Spleen (tissue), 11 donors: ENCODE measurements at regions not wholly inside any gene's neighbourhood (a gene's known extent, or its start where the extent isn't known, plus 50 kb on each side); places are given as distances from the start of the nearest gene placed in this dataset.
"Not testable (repeated sequence)": the region's sequence is repeated elsewhere in the genome, so short reads cannot be mapped to it uniquely, and the experiment has no call there.

Experiments used
- DNase-seq: peaks from one replicate; pipeline ENCODE4 v3.0.0-alpha.2; 2020
- H3K27ac ChIP-seq, 8 donors: fragments of 200-600 bp; sonication (generic) in 7 of 8; 1 replicate in 4 of 8; 2 replicates in 4 of 8; pipeline versions ENCODE4 v1.5.0 to v1.8.0; 2016 to 2021; ENCODE audit warnings: inconsistent platforms in 4 of 8, mild to moderate bottlenecking in 4 of 8, moderate library complexity in 1 of 8
- H3K27me3 ChIP-seq, 7 donors: fragments of 200-600 bp; sonication (generic) in 6 of 7; replicated peaks in 1 of 7; 1 replicate in 4 of 7; 2 replicates in 3 of 7; pipeline versions ENCODE4 v1.5.0 to v1.8.0; 2016 to 2021; ENCODE audit warnings: inconsistent platforms in 3 of 7, mild to moderate bottlenecking in 1 of 7
- H3K36me3 ChIP-seq, 6 donors: fragments of 200-600 bp; sonication (generic) in 5 of 6; 1 replicate in 4 of 6; 2 replicates in 2 of 6; pipeline versions ENCODE4 v1.5.0 to v1.8.0; 2016 to 2021; ENCODE audit warnings: inconsistent platforms in 2 of 6
- H3K4me1 ChIP-seq, 6 donors: fragments of 200-600 bp; sonication (generic) in 5 of 6; 1 replicate in 3 of 6; 2 replicates in 3 of 6; pipeline versions ENCODE4 v1.5.0 to v1.8.0; 2016 to 2021; ENCODE audit warnings: inconsistent platforms in 3 of 6
- H3K4me3 ChIP-seq, 8 donors: fragments of 200-600 bp; sonication (generic) in 7 of 8; 1 replicate in 4 of 8; 2 replicates in 4 of 8; pipeline versions ENCODE4 v1.5.0 to v1.8.0; 2016 to 2021; ENCODE audit warnings: inconsistent platforms in 4 of 8, mild to moderate bottlenecking in 4 of 8, moderate library complexity in 2 of 8
- H3K9me3 ChIP-seq, 8 donors: fragments of 200-600 bp; sonication (generic) in 7 of 8; 1 replicate in 4 of 8; 2 replicates in 4 of 8; pipeline versions ENCODE4 v1.5.0 to v1.8.0; 2016 to 2021; ENCODE audit warnings: inconsistent platforms in 4 of 8
- CTCF ChIP-seq, 11 experiments: fragments of 200-600 bp in 7 of 11; fragments of 450-650 bp in 4 of 11; sonication (generic) in 4 of 11; IDR thresholded peaks in 8 of 11; conservative IDR thresholded peaks in 3 of 11; 1 replicate in 7 of 11; 2 replicates in 4 of 11; pipeline versions ENCODE4 v1.4.0 to v1.8.0; 2016 to 2021; ENCODE audit warnings: antibody characterized with exemption in 11 of 11, inconsistent platforms in 4 of 11, mild to moderate bottlenecking in 1 of 11
- POLR2A ChIP-seq, 3 donors: fragments of 450-650 bp; IDR thresholded peaks; one replicate each; pipeline ENCODE4 v1.5.1; 2017; ENCODE audit warnings: antibody characterized with exemption in 3 of 3, mild to moderate bottlenecking in 1 of 3
- POLR2AphosphoS5 ChIP-seq, 3 donors: sonication (generic); formaldehyde crosslinking; IDR thresholded peaks; one replicate each; pipeline ENCODE4 v1.5.1; 2017; ENCODE audit warnings: antibody characterized with exemption in 3 of 3
- WGBS, 5 donors: extraction: QIAGEN DNeasy Blood & Tissue Kit in 3 of 5; methylation state at CpG; one replicate each; pipeline versions ENCODE4 v1.1.5 to v1.1.7; 2013 to 2018; 5-methylcytosine and 5-hydroxymethylcytosine counted together
- intact Hi-C: fragments of 100-400 bp; cut with DNase I; formaldehyde crosslinking; loops from one replicate; pipeline ENCODE4 v1.15.0; 2023; ENCODE audit warnings: low total_unique reads
- donor health status: healthy with polysubstance abuse.
- donor health status: DM: no; HTN: no; CAD: no; lungs with moderate emphysema.
- donor health status: DM: no; HTN: no; CAD: no.
- donor health status: Bipolar disorder and iron deficiency.
- donor health status: healthy.
- donor health status: DM: no; HTN: no; CAD: no.
- donor health status: DM: yes; HTN: yes; CAD: no.

GRCh38 chr7:27434756-27435400, 192.3 kb downstream of the EVX1 start:
- no peaks in the 10 kb centered on the region for H3K36me3 ChIP-seq
- 66 to 82% (median 74%) methylated on average over 5 of the region's 5 CpGs for WGBS, 5 donors
- H3K27me3 ChIP-seq: no peaks in the 10 kb centered on the region
- H3K4me3 ChIP-seq: no peak overlapping the region
- DNase-seq: no peak
- TF ChIP-seq CTCF (IDR thresholded peaks at IDR 0.05 in 8 of 11, conservative IDR thresholded peaks at IDR 0.05 in 3 of 11) (no peak), POLR2A (IDR thresholded peaks at IDR 0.05) (no peak), POLR2AphosphoS5 (IDR thresholded peaks at IDR 0.05) (no peak)
- intact Hi-C loops: no loop called here
- H3K9me3 ChIP-seq: no peaks in the 10 kb centered on the region
- H3K27ac ChIP-seq: no peak overlapping the region
- peaks cover 0 to 5% (median 0%) of the 10 kb centered on the region in 6 donors for H3K4me1 ChIP-seq

GRCh38 chr7:27435461-27435860, 192.9 kb downstream of the EVX1 start:
- Histone ChIP-seq H3K4me3 (no peak overlapping the region), H3K36me3 (no peaks in the 10 kb centered on the region), H3K4me1 (peaks cover 0 to 5% (median 0%) of the 10 kb centered on the region in 6 donors), H3K27ac (no peak overlapping the region), H3K27me3 (no peaks in the 10 kb centered on the region), H3K9me3 (no peaks in the 10 kb centered on the region)
- no peak for TF ChIP-seq CTCF (IDR thresholded peaks at IDR 0.05 in 8 of 11, conservative IDR thresholded peaks at IDR 0.05 in 3 of 11)
- no peak for TF ChIP-seq POLR2A (IDR thresholded peaks at IDR 0.05)
- no peak for TF ChIP-seq POLR2AphosphoS5 (IDR thresholded peaks at IDR 0.05)
- no peak for DNase-seq
- intact Hi-C loops: no loop called here
- WGBS, 5 donors: 54 to 80% (median 64%) methylated on average over 3 of the region's 3 CpGs

- no peaks in the 10 kb centered on the region for H3K36me3 ChIP-seq
- intact Hi-C loops: no loop called here
- 73 to 76% (median 74%) methylated on average over 6 of the region's 6 CpGs for WGBS, 5 donors
- no peaks in the 10 kb centered on the region for H3K4me1 ChIP-seq
- H3K4me3 ChIP-seq: no peak overlapping the region
- H3K9me3 ChIP-seq: no peaks in the 10 kb centered on the region
- DNase-seq: no peak
- H3K27me3 ChIP-seq: no peaks in the 10 kb centered on the region
- H3K27ac ChIP-seq: no peak overlapping the region
- TF ChIP-seq POLR2A (IDR thresholded peaks at IDR 0.05): no peak
- no peak for TF ChIP-seq CTCF (IDR thresholded peaks at IDR 0.05 in 8 of 11, conservative IDR thresholded peaks at IDR 0.05 in 3 of 11)
- TF ChIP-seq POLR2AphosphoS5 (IDR thresholded peaks at IDR 0.05): no peak
Observed at GRCh38 chr7:27438881-27439589, 196.4 kb downstream of the EVX1 start.

GRCh38 chr7:27442455-27442854, 199.9 kb downstream of the EVX1 start:
- Histone ChIP-seq H3K27me3 (no peaks in the 10 kb centered on the region), H3K9me3 (no peaks in the 10 kb centered on the region), H3K4me3 (no peak overlapping the region), H3K27ac (no peak overlapping the region), H3K36me3 (no peaks in the 10 kb centered on the region), H3K4me1 (no peaks in the 10 kb centered on the region)
- intact Hi-C loops: no loop called here
- DNase-seq: no peak
- TF ChIP-seq POLR2A (IDR thresholded peaks at IDR 0.05) (no peak), CTCF (IDR thresholded peaks at IDR 0.05 in 8 of 11, conservative IDR thresholded peaks at IDR 0.05 in 3 of 11) (no peak), POLR2AphosphoS5 (IDR thresholded peaks at IDR 0.05) (no peak)

- DNase-seq, intact Hi-C loops, H3K27ac ChIP-seq, H3K4me1 ChIP-seq, H3K36me3 ChIP-seq, H3K4me3 ChIP-seq, H3K9me3 ChIP-seq: not testable (repeated sequence)
- WGBS, 5 donors: 50 to 64% (median 56%) methylated on average over 3 to 8 of the region's 8 CpGs
- H3K27me3 ChIP-seq: peaks cover 0 to 16% (median 0%) of the 10 kb centered on the region in 7 donors
Observed at GRCh38 chr7:27449046-27449445, 206.4 kb downstream of the EVX1 start.
